ENCODE measurements at regions not wholly inside any gene's neighbourhood (a gene's known extent, or its start where the extent isn't known, plus 50 kb on each side); places are given as distances from the start of the nearest gene placed in this dataset.
"Not testable (repeated sequence)": the region's sequence is repeated elsewhere in the genome, so short reads cannot be mapped to it uniquely, and the experiment has no call there.

DNA sequence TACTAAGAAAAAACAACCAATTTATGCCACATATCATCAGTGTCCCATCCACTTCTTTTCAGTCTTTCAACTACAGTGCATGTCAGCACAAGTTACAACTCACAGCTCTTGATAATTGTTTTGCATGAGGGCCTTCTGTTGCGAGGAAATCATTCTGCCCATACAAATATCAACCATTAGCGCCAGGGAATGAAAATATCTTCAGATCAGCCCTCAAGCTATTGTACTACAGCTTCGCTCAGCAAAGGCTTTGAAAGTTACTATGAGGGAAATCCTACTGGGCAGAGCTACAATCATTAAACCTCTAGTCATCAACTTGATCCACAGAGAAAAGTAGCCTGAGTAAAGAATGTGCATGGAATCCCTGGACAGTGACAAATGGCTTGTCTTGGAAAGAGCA is 1023.6 kb upstream of the HS3ST1 start:
- DNase-seq (ENCODE audit: low spot score) = no peak

DNA sequence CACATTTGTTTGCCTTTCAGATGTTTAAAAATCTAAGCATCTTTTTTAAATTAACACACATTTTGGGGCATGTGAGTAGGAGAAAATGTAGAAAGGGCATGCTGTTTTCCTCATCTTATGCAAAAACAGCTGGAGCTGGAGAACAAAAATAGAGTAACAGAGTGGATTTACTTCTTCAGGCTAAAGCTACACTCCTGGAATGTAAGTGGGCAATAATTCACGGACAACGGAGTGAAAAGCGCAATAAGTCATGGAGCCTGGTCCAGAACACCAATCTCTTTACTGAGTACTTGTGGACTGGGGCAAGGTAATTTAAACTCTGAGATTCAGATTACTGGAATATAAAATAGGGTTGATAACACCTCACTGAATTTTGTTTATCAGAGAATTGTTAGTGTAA is 1018.8 kb upstream of the HS3ST1 start:
- DNase-seq (ENCODE audit: low spot score) = no peak

DNA sequence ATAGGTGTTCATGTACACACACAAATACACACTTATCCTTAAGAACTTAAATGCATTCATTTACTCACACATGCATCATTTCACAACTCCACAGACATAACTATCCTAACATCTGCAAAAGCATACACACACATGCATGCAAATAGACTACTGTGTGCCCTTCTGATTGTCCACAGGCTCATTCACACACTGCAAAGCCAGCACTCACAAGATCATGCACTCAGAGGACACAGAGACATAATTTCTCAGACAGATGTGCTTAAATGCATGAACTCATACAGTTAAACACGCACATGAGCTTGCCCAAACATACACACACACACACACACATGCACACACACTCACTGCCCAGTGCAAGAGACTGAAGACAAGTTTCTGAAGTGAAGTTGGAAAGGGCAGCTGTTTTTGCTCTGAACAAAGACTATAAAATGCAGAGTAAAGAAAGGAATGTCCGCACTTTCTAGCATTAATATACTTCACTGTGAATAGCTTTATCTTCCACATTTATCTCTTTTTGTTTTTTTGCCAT is 1018.0 kb upstream of the HS3ST1 start:
- DNase-seq (ENCODE audit: low spot score) = no peak

DNA sequence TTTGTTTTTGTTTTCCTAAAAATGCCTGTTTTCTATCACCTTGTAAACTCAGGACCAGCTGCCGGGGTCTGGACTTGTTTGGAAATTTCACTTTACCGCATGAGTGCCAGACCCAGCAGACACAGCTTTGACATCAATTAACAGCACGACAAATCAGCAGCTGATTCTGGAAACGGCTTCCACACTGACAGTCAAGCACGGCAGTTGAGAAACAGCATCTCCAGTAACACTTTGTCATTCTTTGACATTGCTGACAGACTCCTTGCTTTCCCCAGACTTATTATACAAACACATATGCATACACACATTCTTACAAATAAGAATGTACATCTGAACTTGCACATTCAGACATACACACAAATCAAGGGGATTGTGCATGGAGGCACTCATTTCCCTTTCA is 1017.6 kb upstream of the HS3ST1 start:
- no peak for DNase-seq (ENCODE audit: low spot score)

DNA sequence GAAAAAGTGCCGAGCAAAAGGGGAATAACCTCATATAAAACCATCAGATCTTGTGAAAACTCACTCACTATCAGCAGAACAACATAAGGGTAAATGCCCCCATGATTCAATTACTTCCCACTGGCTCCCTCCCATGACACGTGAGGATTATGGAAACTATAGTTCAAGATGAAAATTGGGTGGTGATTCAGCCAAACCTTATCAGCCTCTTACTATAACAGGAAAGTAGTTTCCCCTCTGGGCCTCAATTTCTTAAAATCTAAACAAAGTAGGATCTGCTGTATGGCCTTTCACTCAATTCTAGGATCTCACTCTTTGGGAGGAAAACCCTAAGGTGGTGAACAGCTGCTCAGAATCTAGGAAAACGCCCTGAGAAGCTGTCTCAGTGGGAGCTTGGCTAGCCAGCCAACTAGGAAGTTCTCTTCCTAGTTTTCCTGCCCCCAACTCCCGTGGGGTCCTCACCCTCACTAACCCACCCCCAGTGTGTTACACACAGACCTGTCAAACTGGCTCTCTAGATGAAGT is 1017.1 kb upstream of the HS3ST1 start:
- DNase-seq (ENCODE audit: low spot score) = no peak

DNA sequence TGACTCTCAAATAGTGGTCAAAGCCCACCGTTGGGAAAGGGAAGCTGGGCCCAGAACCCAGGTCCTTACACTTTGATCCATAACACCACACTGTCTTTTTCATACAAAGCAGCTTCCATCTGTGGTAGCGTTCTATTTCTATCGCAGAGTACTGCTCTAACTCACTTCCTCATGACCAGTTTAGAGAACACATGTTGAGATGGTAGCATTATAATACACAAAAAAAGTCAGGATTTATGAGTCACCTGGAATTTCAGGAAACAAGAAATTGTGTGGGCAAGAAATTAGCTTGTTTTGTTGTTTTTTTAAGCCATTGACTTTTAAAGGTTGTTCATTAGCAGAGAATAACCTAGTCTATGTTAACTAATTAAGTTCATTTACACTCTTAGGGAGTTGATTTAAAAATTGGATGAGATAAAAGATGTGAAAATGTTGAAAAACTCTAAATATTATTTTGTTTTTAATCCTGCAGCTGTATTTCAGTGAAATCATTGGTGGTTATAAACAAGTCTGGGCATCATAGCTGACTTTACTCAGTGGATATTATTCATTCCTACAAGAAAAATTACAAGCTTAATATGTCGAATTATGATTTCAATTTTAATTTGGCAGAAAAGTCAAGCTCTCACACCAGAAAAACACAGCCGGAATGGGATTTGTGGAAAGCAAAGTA is 1011.1 kb upstream of the HS3ST1 start:
- DNase-seq (ENCODE audit: low spot score) = no peak

DNA sequence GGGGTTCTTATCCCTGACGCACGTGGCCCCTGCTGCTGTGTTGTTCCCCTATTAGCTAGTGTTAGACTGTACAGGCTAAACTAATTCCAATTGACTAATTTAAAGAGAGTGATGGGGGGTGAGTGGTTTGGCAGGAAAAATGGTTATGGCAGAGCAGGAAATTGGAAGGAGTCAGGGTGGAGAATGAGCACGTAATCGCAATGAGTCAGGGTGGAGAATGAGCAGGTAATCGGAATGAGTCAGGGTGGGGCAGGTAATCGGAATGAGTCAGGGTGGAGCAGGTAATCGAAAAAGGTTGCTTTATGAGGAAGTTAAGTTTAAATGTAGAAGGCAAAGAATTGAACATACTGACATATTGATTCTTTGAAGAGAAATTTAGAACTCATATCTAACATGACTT is 1002.6 kb upstream of the HS3ST1 start:
- not testable (repeated sequence) for DNase-seq (ENCODE audit: low spot score)

DNA sequence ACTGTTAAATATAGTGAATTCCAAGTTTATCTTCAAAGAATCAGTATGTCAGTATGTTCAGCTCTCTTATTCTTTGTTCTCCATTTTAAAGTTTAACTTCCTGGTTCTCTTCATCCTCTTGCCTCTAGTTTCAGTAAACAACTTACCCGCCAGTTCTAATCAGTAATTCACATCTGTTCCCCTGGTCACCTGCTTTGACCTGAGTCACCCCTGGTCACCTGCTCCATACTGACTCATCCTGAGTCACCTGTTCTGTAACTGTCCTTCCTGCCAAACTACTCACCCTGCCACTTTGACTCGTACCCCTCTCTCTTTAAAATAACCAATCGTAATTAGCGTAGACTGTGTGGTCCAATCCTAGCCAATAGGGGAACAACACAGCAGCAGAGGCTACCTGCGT is 992.7 kb upstream of the HS3ST1 start:
- no peak for DNase-seq (ENCODE audit: low spot score)

DNA sequence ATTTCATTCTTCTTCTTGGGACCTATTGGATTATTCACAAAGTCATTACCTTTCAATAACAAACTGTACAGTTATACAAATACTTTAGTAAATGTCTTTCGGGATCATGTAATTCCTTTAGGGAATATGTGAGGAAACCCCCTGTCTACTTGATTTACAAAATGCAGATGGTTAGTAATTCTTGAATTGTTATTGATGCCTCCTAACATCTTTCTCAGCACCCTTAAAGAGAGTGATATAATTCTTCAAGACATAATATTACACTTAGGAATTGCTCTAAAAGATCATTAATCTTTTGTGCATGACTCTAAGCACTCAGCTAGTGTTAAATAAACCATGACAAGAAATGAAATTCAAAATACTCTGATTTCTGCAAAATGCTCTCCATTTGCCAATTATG is 988.1 kb upstream of the HS3ST1 start:
- DNase-seq (ENCODE audit: low spot score) = no peak

DNA sequence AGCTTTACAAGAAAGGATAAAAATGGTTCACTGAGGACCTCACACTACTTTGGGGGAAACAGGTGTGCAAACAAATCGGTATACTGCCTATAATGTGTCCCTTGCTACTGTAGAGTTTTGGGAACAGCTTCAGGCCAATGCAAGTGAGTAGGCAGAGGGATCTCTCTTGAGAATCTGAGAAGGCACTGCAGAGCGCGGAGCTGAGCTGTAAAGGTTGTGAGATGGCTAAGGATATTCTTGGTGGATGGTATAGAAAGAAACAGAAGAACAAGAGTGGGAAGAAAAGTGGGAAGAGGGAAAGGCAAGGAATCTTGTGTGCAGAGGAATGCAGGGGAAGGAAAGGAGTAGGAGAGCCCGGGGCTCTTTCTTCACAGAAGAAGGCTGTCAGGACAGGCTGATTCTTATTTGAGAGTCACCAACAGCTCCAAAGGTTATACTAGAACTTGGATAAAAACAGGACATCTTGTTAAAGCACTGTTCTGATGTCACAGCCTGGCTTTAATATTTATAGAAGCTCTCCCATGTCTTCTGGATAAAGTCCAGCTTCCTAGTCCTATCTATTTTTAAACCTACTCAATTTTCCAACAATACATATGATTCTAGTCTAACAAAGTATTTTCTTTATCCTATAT is 985.6 kb upstream of the HS3ST1 start:
- no peak for DNase-seq (ENCODE audit: low spot score)

DNA sequence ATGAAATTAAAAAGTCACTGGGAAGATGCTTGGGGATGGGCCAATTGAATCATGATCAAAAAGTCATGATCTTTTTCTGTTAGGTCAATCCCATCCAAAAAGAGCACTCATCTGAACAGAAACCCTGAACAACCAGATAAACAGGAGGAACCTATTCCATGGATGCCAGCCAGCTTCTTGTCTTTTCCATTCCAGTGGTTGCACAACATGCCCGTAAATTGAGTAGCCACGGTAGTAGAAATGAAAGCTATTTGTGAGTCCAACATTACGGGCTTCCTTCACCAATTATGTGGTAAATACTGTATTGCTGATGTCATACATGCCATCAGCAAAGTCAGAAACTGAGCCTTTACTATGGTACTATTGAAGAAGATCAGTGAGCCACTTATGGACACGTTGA is 982.4 kb upstream of the HS3ST1 start:
- no peak for DNase-seq (ENCODE audit: low spot score)

DNA sequence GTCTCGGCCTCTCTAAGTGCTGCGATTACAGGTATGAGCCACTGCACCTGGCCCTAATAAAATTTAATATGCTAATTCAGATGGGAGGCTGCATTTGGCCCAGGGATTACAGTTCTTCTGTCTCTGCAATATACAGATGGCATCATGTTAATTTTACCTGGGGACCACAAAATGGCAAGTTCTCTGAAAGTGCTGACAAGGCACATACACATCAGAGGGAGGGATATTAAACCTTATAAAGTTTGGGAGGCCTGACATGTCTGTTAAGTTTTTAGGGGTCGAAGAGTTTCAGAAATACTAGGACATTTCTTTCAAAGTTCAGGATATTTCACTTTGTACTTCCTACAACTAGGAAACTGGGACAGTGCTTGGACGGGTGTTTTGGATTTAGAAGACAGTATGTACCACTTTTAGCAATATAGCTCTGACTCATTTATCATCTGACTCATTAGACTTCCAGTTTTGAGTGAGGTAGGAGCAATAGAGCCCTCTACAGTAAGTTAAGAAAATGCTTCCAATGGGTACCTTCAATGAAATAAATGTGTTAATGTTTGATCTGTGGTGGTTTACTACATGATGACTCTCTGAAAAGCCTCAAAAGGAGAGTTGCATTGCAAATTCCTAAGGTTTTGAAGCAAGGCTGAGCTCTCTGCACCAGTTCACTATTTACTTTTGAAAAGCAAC is 981.0 kb upstream of the HS3ST1 start:
- DNase-seq (ENCODE audit: low spot score) = no peak

DNA sequence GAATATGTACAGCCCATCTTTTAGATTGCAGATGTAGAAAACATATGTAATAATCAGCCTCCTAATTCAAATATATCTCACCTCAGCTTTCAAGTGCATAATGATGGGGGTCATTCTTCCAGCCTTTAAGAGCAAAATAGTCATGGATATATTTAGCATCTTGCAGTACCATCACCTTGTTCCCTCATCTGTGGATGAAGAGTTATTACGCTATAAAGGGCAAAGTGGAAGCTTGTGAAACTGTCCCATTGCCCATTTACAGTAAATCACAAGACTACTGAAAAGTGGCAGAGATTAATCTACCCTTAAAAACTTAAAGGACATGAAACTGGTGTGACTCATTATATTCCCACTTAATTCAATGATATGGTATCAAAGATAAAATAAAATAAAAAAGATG is 979.7 kb upstream of the HS3ST1 start:
- no peak for DNase-seq (ENCODE audit: low spot score)

DNA sequence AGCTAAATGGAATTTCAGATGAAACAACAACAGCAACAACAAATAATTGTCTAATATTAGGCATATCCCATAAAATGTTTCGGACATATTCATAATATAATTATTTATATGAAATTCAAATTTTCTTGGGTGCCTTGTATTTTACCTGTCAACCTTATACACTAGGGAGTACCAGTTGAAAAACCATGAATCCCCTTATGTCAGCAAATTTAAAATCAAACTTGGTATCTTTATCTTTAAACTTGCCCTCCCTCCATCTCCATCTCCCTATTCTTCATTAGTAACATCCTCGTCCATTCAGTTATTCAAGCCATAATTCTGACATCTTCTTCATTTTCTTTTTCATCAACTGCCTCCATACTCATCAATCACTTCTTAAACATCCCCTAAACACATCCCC is 974.5 kb upstream of the HS3ST1 start:
- DNase-seq (ENCODE audit: low spot score) = no peak

DNA sequence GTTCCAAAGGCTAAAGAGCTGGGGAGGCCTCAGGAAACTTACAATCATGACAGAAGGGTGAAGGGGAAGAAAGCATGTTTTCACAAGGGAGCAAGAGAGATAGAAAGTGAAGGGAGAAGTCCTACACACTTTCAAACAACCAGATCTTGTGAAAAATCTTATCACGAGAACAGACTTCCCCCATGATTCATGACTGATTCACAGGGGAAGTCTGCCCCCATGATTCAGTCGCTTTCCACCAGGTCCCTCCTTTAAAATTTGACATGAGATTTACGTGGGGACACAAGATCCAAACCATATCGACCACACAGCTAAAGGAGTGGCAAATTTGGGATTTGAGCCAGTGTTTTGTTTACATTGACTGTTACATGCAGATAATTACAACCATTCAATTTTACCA is 971.1 kb upstream of the HS3ST1 start:
- no peak for DNase-seq (ENCODE audit: low spot score)

DNA sequence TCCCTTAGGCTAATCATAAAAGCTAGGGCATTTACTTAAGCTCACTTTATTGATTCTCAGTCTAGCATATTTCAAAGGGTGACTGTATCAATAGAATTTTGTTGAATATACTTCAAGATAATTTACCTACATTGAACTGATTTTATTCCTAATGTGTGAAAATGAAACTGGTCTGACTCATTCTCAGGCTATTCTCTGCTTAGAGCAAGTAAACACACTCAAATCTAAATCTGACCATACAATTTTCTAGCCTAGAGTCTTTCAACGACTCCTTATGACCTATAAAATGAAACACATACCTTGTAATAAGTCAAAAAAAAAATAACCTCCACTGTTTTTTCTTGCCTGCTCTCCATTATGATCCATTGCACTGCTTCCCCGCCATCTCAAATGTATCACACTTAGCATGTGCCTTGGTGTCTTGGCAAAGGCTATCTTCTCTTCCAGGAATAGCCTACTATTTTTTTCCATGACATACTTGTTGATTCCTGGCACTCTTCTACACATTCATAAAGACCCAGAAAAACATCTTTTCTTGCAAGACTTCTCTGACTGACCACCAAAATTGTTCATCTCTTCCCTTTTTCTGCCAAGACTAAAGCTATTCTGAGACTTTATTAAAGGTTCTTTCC is 965.1 kb upstream of the HS3ST1 start:
- no peak for DNase-seq (ENCODE audit: low spot score)

DNA sequence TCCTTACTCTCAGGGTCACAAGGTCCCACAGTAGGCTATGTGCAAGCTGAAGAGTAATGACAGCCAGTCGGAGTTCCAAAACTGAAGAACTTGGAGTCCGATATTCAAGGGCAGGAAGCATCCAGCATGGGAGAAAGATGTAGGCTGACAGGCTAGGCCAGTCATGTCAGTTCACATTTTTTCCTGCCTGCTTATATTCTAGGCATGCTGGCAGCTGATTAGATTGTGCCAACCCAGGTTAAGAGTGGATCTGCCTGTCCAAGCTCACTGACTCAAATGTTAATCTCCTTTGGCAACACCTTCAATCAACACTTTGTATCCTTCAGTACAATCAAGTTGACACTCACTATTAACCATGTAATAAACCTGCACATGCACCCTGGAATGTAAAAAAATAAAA is 960.9 kb upstream of the HS3ST1 start:
- no peak for DNase-seq (ENCODE audit: low spot score)

DNA sequence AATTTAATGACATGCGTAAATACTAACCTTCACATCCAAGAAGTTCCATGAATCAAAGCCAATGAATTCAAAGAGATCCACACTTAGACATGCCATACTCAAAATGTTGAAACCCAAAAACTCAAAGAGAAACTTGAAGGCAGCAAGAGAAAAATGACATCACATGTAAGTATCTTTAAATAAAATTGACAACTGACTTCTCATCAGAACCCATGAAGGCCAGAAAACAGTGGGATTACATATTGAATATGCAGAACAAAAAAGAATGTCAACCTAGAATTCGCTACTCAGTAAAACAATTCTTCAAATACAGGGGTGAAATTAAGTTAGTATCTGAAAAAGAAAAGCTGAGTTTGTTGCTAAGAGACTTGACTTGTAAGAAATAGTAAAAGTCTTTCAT is 953.9 kb upstream of the HS3ST1 start:
- DNase-seq (ENCODE audit: low spot score) = no peak

DNA sequence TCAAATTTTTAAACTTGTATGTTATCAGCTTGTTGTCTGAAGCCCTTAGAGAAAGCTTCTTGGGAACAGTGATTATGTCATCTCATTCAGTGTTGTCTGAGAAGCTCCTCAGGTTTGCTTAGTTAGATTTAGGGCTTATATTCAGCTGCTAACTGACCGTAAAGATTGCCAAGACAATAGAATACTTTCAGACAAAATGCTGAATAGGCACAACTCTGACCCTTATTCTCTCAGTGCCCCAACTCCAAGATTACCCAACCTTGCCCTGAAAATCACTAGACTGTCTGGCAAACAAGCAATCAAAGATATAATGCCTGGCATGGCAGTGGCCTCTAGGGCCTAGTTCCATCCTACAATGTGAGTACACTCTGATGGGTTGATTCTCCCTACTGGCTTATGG is 950.5 kb upstream of the HS3ST1 start:
- no peak for DNase-seq (ENCODE audit: low spot score)

DNA sequence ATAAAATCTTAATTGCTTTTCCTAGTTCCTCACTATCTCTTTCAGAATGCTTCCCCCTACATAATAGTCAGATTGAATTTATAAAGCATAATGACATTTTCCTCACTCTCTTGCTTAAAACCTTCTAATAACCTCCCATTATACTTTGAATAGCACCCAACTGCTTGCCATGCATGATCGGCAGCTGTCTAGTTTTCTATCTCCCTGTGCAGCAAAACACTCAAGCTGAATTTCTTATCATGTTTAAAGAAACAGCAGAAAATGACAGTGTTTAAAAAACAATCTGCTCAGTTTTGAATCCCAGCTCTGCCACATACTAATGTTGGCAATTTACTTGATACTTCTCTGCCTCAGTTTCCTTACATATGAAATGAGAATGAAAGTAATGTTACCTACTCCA is 947.1 kb upstream of the HS3ST1 start:
- no peak for DNase-seq (ENCODE audit: low spot score)

DNA sequence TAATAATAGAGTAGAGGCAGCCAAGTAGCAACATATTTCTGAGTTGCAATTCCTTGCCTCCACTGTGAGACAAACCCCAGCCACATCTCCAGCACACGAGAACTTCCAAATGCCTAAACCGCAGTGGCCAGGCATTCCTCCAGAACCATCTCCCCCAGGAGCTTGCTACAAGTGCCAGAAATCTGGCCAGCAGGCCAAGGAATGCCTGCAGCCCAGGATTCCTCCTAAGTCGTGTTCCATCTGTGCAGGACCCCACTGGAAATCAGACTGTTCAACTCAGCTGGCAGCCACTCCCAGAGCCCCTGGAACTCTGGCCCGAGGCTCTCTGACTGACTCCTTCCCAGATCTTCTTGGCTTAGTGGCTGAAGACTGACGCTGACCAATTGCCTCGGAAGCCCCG is 937.2 kb upstream of the HS3ST1 start:
- not testable (repeated sequence) for DNase-seq (ENCODE audit: low spot score)

DNA sequence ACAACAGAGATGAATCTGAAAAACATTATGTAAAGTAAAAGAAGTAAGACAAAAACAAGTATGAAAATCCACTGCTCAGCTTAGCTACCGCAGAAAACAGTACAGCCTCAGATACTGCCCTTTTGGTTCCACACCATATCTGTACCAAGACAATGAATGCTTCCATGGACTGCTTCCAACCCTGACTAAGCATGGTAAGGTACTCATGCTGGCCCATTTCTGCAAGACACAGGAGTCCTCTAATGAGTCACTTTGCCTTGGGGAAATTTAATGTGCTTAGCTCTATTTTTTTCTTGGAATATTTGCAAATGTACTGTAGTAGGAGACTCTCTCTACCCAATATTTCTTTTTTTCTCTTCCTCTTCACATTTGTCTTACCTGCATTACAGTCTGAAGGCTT is 931.7 kb upstream of the HS3ST1 start:
- no peak for DNase-seq (ENCODE audit: low spot score)

DNA sequence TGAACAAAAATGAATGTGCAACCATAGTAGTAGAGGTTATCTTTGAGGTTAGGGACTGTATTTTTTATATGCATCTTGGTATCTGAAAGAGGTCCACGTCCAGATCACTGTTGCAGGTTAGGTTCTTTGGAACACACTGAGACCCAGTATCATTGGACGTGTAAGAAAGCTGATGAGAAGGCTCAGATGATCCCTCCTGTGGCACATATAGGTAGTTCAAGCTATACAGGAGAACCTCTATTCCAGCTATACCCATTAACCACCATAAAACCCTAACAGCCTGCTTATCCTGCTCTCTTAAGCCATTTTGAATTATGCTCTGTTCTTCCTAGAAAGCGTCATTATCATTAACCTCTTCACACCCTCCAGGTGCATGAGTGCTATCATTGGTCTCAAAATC is 930.7 kb upstream of the HS3ST1 start:
- no peak for DNase-seq (ENCODE audit: low spot score)
